MM.1S (cell line): ENCODE measurements at regions not wholly inside any gene's neighbourhood (a gene's known extent, or its start where the extent isn't known, plus 50 kb on each side); places are given as distances from the start of the nearest gene placed in this dataset.

Experiments
- CTCF ChIP-seq: fragments of 300-600 bp; sonication (generic); IDR thresholded peaks from 2 replicates; pipeline ENCODE4 v1.5.1; 2016; ENCODE audit warnings: antibody characterized with exemption, low read length, mixed read lengths
- EZH2phosphoT487 ChIP-seq: fragments of 300-600 bp; sonication (generic); IDR thresholded peaks from 2 replicates; pipeline ENCODE4 v1.6.1; 2018; ENCODE audit warnings: antibody characterized with exemption, low read length

- no peak for TF ChIP-seq CTCF
- TF ChIP-seq EZH2phosphoT487, result no peak
Measured at GRCh38 chr12:4139191-4139590, 134.4 kb upstream of the CCND2 start.
